DND-41 (cell line): ENCODE measurements at regions not wholly inside any gene's neighbourhood (a gene's known extent, or its start where the extent isn't known, plus 50 kb on each side); places are given as distances from the start of the nearest gene placed in this dataset.
"Not testable (repeated sequence)": the region's sequence is repeated elsewhere in the genome, so short reads cannot be mapped to it uniquely, and the experiment has no call there.

Source experiments
- CTCF ChIP-seq: IDR thresholded peaks from 2 replicates; pipeline ENCODE4 v1.5.1; 2012; ENCODE audit warnings: borderline replicate concordance, low read length, moderate library complexity, mild to moderate bottlenecking; ENCODE audit not compliant: poor library complexity, severe bottlenecking; ENCODE audit errors: extremely low read depth
- EZH2 ChIP-seq: IDR thresholded peaks from 3 replicates; pipeline ENCODE4 v1.6.1; 2012; ENCODE audit warnings: borderline replicate concordance, low read depth, mild to moderate bottlenecking, moderate library complexity, low read length, inconsistent platforms; ENCODE audit not compliant: severe bottlenecking

GRCh38 chr2:194021130-194021529 lies 1635.9 kb upstream of the SLC39A10 start:
- not testable (repeated sequence) for TF ChIP-seq EZH2, CTCF
